PFSK-1 (cell line): ENCODE measurements at regions not wholly inside any gene's neighbourhood (a gene's known extent, or its start where the extent isn't known, plus 50 kb on each side); places are given as distances from the start of the nearest gene placed in this dataset.

ENCODE experiments used
- FOXP2 ChIP-seq: optimal IDR thresholded peaks from 2 replicates; pipeline ENCODE3; 2011; ENCODE audit warnings: borderline replicate concordance, control low read depth, inconsistent platforms; ENCODE audit not compliant: insufficient read depth; ENCODE audit errors: extremely low read length, extremely low read depth
- POLR2AphosphoS5 ChIP-seq: IDR thresholded peaks from 2 replicates; pipeline ENCODE4 v1.6.1; 2012; ENCODE audit warnings: low read depth, mild to moderate bottlenecking, control low read depth, low read length, moderate library complexity
- REST ChIP-seq, 2 experiments: IDR thresholded peaks; 2 replicates each; pipeline versions ENCODE4 v1.6.1 to v1.8.0; 2011 to 2012; ENCODE audit warnings: low read depth in 2 of 2, low read length in 2 of 2, control low read depth in 1 of 2, inconsistent platforms in 1 of 2, mild to moderate bottlenecking in 1 of 2, moderate library complexity in 1 of 2; ENCODE audit not compliant: insufficient read depth in 1 of 2
- SIN3A ChIP-seq: IDR thresholded peaks from 2 replicates; pipeline ENCODE4 v1.6.1; 2012; ENCODE audit warnings: mild to moderate bottlenecking, low read length, moderate library complexity, borderline replicate concordance; ENCODE audit not compliant: insufficient read depth
- TAF1 ChIP-seq: IDR thresholded peaks from 2 replicates; pipeline ENCODE4 v1.6.1; 2012; ENCODE audit warnings: low read length, control low read depth, borderline replicate concordance; ENCODE audit not compliant: insufficient read depth

DNA sequence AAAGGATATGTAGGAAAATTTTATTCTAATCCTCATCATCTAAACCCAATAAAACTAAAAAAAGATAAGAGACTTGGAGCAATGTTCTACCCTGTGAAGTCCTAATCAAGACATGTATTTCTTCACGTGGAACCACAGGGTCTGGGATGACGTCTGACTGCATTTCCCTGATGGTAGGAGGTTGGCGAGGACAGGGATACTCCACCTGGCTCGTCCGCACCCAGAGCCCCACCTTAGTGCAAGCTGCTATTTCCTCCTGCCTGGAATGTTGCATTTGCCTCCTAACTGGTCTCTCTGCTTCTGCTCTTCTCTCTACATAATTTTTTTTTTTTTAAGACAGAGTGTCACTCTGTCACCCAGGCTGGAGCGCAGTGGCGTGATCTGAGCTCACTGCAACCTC is 57.7 kb upstream of the RASGRP1 start:
- TF ChIP-seq REST (IDR thresholded peaks at IDR 0.05; ENCODE audit: insufficient read depth in 1 of 2, low read depth in 2 of 2, low read length in 2 of 2), result no peak
- TF ChIP-seq TAF1, result no peak
- no peak for TF ChIP-seq FOXP2
- no peak for TF ChIP-seq SIN3A
- no peak for TF ChIP-seq POLR2AphosphoS5

DNA sequence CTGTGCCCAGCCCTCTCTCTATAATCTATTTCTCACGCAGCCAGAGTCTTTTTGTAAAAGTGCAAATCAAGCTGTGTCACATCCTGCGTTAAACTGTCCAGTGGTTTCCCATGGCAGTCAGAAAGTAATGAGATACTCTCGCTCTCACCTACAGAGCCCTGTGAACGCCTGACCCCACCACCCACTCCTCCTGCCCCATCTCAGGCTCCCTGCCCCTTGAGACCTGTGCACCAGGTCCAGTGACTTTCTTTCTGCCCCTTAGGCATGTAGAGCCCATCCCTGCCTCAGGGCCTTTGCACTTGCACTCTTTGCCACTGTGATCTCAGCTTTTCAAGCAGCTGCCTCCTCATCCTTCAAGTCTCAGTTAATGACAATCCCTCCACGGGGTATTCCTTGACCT is 58.3 kb upstream of the RASGRP1 start:
- TF ChIP-seq FOXP2 (no peak), TAF1 (no peak), REST (IDR thresholded peaks at IDR 0.05; ENCODE audit: insufficient read depth in 1 of 2, low read depth in 2 of 2, low read length in 2 of 2) (no peak), SIN3A (no peak), POLR2AphosphoS5 (no peak)

- TF ChIP-seq SIN3A (no peak), TAF1 (no peak), POLR2AphosphoS5 (no peak), FOXP2 (no peak), REST (IDR thresholded peaks at IDR 0.05; ENCODE audit: insufficient read depth in 1 of 2, low read depth in 2 of 2, low read length in 2 of 2) (no peak)
These were observed 59.1 kb upstream of the RASGRP1 start for GRCh38 chr15:38623744-38624143.

- TF ChIP-seq TAF1, result no peak
- no peak for TF ChIP-seq POLR2AphosphoS5
- TF ChIP-seq REST (IDR thresholded peaks at IDR 0.05; ENCODE audit: insufficient read depth in 1 of 2, low read depth in 2 of 2, low read length in 2 of 2), result no peak
- TF ChIP-seq FOXP2, result no peak
- TF ChIP-seq SIN3A, result no peak
These were observed 59.9 kb upstream of the RASGRP1 start for GRCh38 chr15:38624244-38625205.
